Esophagus squamous epithelium (tissue), 4 donors: ENCODE measurements at regions not wholly inside any gene's neighbourhood (a gene's known extent, or its start where the extent isn't known, plus 50 kb on each side); places are given as distances from the start of the nearest gene placed in this dataset.

ENCODE experiments used
- CTCF ChIP-seq, 6 experiments: fragments of 450-650 bp in 4 of 6; fragments of 200-600 bp in 2 of 6; sonication (generic) in 2 of 6; IDR thresholded peaks; one replicate each; pipeline ENCODE4 v1.5.1; 2016 to 2019; ENCODE audit warnings: antibody characterized with exemption in 6 of 6, mild to moderate bottlenecking in 4 of 6, moderate library complexity in 4 of 6
- POLR2A ChIP-seq, 4 donors: fragments of 450-650 bp; IDR thresholded peaks; one replicate each; pipeline ENCODE4 v1.6.1; 2017; ENCODE audit warnings: antibody characterized with exemption in 4 of 4, mild to moderate bottlenecking in 4 of 4, moderate library complexity in 3 of 4

GRCh38 chr12:75877763-75878621 lies 153.6 kb downstream of the PHLDA1 start:
- no peak for TF ChIP-seq CTCF (IDR thresholded peaks at IDR 0.05)
- no peak for TF ChIP-seq POLR2A (IDR thresholded peaks at IDR 0.05)
